Psoas muscle (tissue), 7 donors: ENCODE measurements at regions not wholly inside any gene's neighbourhood (a gene's known extent, or its start where the extent isn't known, plus 50 kb on each side); places are given as distances from the start of the nearest gene placed in this dataset.

Experiments
- ATAC-seq, 4 donors: fragments of 200-7000 bp; cut with Tn5 transposase; one replicate each; pipeline ENCODE4 v1.9.1; 2020; ENCODE audit warnings: moderate library complexity in 3 of 4, mild to moderate bottlenecking in 2 of 4
- DNase-seq, 2 donors: peaks; one replicate each; pipeline ENCODE4 v3.0.0-alpha.2; 2020
- H3K27ac ChIP-seq: fragments of 200-600 bp; one replicate; pipeline ENCODE4 v1.8.0; 2022
- H3K27me3 ChIP-seq, 3 donors: fragments of 200-600 bp in 1 of 3; one replicate each; pipeline versions ENCODE4 v1.6.1 to v1.8.0; 2013 to 2022; ENCODE audit warnings: low read length in 2 of 3, mild to moderate bottlenecking in 2 of 3, moderate library complexity in 1 of 3; ENCODE audit not compliant: insufficient read depth in 3 of 3
- H3K36me3 ChIP-seq, 2 donors: fragments of 200-600 bp in 1 of 2; one replicate each; pipeline versions ENCODE4 v1.6.1 to v1.8.0; 2013 to 2022; ENCODE audit warnings: low read depth in 1 of 2, mild to moderate bottlenecking in 1 of 2, moderate library complexity in 1 of 2; ENCODE audit not compliant: insufficient read depth in 1 of 2
- H3K4me1 ChIP-seq: fragments of 200-600 bp; one replicate; pipeline ENCODE4 v1.8.0; 2022
- H3K4me3 ChIP-seq: fragments of 200-600 bp; one replicate; pipeline ENCODE4 v1.8.0; 2022; ENCODE audit warnings: mild to moderate bottlenecking
- H3K9me3 ChIP-seq: fragments of 200-600 bp; one replicate; pipeline ENCODE4 v1.8.0; 2022
- WGBS, 3 donors: extraction: QIAGEN DNeasy Blood & Tissue Kit; methylation state at CpG; one replicate each; pipeline versions ENCODE4 v1.1.6 to v1.1.7; 2013; 5-methylcytosine and 5-hydroxymethylcytosine counted together
- intact Hi-C, 2 donors: fragments of 100-400 bp; cut with DNase I; formaldehyde crosslinking; loops; one replicate each; pipeline versions ENCODE4 v1.11.0 to v1.14.2; 2022
- TF ChIP-seq, protein P1 (sequence below): fragments of 200-600 bp; IDR thresholded peaks from one replicate; pipeline ENCODE4 v1.8.0; 2022; ENCODE audit warnings: antibody characterized with exemption
- donor health status: healthy with polysubstance abuse.
- donor health status: DM: no; HTN: no; CAD: no; lungs with moderate emphysema.
- donor health status: Bipolar disorder and iron deficiency.
- donor health status: healthy.
- donor health status: DM: yes; HTN: yes; CAD: no.
- donor health status: DM: no; HTN: no; CAD: no.
- donor health status: DM: yes; HTN: yes; CAD: no.

DNA sequence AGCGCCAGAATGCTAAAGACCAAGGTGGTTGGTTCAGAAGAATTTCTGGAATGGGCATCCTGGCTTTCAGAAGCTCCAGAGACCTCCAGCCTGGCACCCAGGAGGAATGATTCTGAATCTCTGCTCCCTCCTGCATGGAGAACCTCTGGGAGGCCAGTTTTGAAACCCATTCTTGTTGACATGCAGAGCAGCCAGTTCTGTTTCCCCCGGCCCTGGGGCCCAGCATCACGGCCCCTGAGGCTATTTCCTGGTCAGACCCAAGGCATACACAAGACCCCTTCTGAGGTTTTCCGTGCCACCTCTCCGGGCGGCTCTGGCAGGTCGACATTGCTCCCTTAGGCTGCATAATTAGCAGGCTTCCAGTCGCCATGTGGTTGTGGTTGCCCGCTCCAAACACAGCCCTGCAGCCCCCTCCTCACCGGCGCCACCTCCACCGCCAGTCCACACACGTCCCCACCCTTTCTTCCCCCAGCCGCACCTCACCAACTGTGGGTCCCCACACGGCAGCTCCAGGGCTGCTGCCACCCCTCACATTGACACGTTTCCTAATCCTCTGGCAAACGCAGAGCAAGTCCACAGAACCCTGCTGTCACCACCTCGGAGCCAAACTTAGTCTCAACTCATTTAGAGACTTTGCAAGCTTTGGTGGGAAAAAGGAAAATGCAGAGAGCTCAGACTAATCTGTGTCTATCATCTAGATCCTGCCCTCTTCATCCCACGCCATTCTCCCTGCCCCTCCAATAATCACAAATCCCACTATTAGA is 367.1 kb downstream of the SOX9 start:
- peaks cover 0 to 12% (median 0%) of the 10 kb centered on the region in 3 donors for H3K27me3 ChIP-seq
- ATAC-seq (no peak), DNase-seq (no peak)
- no peak overlapping the region for H3K4me3 ChIP-seq
- TF ChIP-seq, protein P1, sequence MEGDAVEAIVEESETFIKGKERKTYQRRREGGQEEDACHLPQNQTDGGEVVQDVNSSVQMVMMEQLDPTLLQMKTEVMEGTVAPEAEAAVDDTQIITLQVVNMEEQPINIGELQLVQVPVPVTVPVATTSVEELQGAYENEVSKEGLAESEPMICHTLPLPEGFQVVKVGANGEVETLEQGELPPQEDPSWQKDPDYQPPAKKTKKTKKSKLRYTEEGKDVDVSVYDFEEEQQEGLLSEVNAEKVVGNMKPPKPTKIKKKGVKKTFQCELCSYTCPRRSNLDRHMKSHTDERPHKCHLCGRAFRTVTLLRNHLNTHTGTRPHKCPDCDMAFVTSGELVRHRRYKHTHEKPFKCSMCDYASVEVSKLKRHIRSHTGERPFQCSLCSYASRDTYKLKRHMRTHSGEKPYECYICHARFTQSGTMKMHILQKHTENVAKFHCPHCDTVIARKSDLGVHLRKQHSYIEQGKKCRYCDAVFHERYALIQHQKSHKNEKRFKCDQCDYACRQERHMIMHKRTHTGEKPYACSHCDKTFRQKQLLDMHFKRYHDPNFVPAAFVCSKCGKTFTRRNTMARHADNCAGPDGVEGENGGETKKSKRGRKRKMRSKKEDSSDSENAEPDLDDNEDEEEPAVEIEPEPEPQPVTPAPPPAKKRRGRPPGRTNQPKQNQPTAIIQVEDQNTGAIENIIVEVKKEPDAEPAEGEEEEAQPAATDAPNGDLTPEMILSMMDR, result no peak
- no peak overlapping the region for H3K27ac ChIP-seq
- H3K4me1 ChIP-seq, result no peaks in the 10 kb centered on the region
- 71 to 73% (median 72%) methylated on average over 19 of the region's 19 CpGs for WGBS, 3 donors
- H3K36me3 ChIP-seq, result no peaks in the 10 kb centered on the region
- intact Hi-C loops, result loop anchor here in 1 of 2 donors (5.0 kb wide), 1 partner anchor 51 kb away; no protein-coding TSS in a partner anchor
- no peaks in the 10 kb centered on the region for H3K9me3 ChIP-seq

DNA sequence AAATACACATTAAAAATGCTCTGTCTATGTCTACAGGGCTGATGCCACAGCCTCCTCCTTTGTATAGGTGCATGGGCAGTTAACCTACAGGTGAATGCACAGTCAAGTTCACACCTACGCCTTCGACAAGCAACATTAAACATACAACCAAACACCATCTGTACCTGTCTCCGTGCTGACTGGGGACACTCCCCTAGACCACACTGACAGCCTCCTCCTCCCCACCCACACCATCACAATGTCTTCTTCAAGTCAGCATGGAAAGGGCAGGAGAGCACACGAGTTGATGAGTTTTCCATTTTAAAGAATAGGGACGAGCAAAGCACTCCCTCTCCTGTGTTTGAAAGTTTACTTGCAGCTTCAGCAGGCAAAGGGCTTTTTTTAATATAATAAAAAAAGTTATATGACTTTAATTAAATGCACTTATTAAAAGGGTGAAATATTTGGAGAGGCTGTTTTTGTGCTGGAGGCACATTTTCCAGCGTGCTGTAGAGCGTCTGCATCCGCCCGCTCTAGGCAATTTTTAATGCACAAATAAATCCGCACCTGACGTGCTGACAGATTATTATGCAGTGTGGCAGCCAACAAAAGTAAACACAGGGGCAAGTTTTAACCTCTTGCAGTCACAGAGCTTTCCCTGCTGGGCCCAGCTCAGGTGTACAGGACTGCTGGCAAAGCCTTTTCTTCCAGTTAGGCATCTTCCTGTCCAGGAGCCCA is 367.9 kb downstream of the SOX9 start:
- Histone ChIP-seq H3K4me1 (no peaks in the 10 kb centered on the region), H3K36me3 (no peaks in the 10 kb centered on the region), H3K4me3 (no peak overlapping the region), H3K9me3 (no peaks in the 10 kb centered on the region), H3K27ac (no peak overlapping the region), H3K27me3 (peaks cover 0 to 7% (median 0%) of the 10 kb centered on the region in 3 donors)
- no peak for DNase-seq
- TF ChIP-seq, protein P1, result no peak
- ATAC-seq, result no peak
- WGBS, 3 donors, result 48 to 55% (median 50%) methylated on average over 11 of the region's 11 CpGs
- intact Hi-C loops, result loop anchor here in 1 of 2 donors (5.0 kb wide), 1 partner anchor 51 kb away; no protein-coding TSS in a partner anchor

DNA sequence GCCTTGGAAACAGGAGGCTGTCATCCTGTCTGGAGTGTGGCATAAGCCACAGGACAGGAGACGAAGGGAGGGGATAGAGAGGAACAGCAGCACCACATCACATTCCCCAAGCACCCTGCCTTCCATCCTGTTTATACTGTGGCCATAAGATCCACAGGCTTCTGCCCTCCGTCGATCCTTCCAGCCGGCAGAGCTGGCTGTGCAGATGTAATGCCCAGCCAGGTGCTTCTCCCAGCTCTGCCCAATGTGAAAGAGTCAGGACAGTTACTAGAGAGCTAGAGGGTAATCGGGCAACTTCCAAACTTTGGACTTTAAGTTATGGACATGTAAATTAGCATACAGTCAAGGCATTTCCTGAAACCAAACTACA is 368.4 kb downstream of the SOX9 start:
- no peak overlapping the region for H3K27ac ChIP-seq
- ATAC-seq (no peak), DNase-seq (no peak)
- H3K4me1 ChIP-seq, result no peaks in the 10 kb centered on the region
- no peaks in the 10 kb centered on the region for H3K36me3 ChIP-seq
- no peak overlapping the region for H3K4me3 ChIP-seq
- intact Hi-C loops, result loop anchor here in 1 of 2 donors (5.0 kb wide), 1 partner anchor 52 kb away; no protein-coding TSS in a partner anchor
- no peaks in the 10 kb centered on the region for H3K9me3 ChIP-seq
- WGBS, 3 donors, result 55 to 59% (median 56%) methylated on average over 5 of the region's 5 CpGs
- H3K27me3 ChIP-seq, result peaks cover 0 to 7% (median 0%) of the 10 kb centered on the region in 3 donors
- TF ChIP-seq, protein P1, result no peak

DNA sequence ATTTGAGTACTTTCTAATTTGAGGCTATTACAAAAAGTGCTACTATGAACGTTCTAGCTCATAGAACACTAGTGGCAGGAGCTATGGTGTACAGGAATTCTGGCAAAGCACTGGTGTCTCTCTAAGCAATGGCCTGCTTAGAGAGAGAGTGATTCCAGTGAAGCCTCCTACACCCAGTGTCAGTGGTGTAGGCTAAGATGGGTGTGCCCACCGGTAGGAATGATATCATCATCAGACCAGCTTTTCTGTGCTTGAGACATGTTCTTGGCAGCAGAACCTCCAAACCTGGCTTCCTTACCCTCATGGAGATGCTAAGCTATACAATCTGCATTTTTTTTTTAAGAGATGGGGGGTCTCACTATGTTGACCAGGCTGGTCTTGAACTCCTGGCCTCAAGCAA is 370.3 kb downstream of the SOX9 start:
- TF ChIP-seq, protein P1, result no peak
- Histone ChIP-seq H3K4me3 (no peak overlapping the region), H3K9me3 (no peaks in the 10 kb centered on the region), H3K27me3 (peaks cover 0 to 7% (median 0%) of the 10 kb centered on the region in 3 donors), H3K27ac (no peak overlapping the region), H3K4me1 (no peaks in the 10 kb centered on the region), H3K36me3 (no peaks in the 10 kb centered on the region)
- WGBS, 3 donors, result 66 to 83% (median 82%) methylated on average over 2 of the region's 2 CpGs
- ATAC-seq (no peak), DNase-seq (no peak)
- intact Hi-C loops, result no loop called here
